Calu3 (cell line): ENCODE measurements at regions not wholly inside any gene's neighbourhood (a gene's known extent, or its start where the extent isn't known, plus 50 kb on each side); places are given as distances from the start of the nearest gene placed in this dataset.

Source experiments
- BruUV-seq: library from RNA; stranded (reverse); fragments of 400-500 nt; replicated peaks from 2 replicates; lab custom pipeline; 2021; lab: Mats Ljungman, UMichigan
- CTCF ChIA-PET: fragments of 300-600 bp; sonication (Branson Sonifier 250); formaldehyde crosslinking; loops from one replicate; lab custom pipeline; 2022; ENCODE audit warnings: antibody characterized with exemption; lab: Charles Lee
- DNase-seq: peaks from one replicate; pipeline ENCODE4 v3.0.0; 2022
- H3K27ac Mint-ChIP-seq: one replicate; pipeline ENCODE4 v1.8.0; 2022; ENCODE audit warnings: mixed read lengths; ENCODE audit not compliant: unreplicated experiment
- H3K27me3 Mint-ChIP-seq: one replicate; pipeline ENCODE4 v1.8.0; 2022; ENCODE audit warnings: mixed read lengths; ENCODE audit not compliant: unreplicated experiment
- H3K36me3 Mint-ChIP-seq: one replicate; pipeline ENCODE4 v1.8.0; 2022; ENCODE audit warnings: mild to moderate bottlenecking, moderate library complexity, mixed read lengths; ENCODE audit not compliant: insufficient read depth, unreplicated experiment
- H3K4me1 Mint-ChIP-seq: one replicate; pipeline ENCODE4 v1.8.0; 2022; ENCODE audit warnings: mild to moderate bottlenecking, low read depth, mixed read lengths; ENCODE audit not compliant: unreplicated experiment
- H3K4me3 Mint-ChIP-seq: one replicate; pipeline ENCODE4 v1.8.0; 2022; ENCODE audit warnings: mild to moderate bottlenecking, low read depth, moderate library complexity, mixed read lengths; ENCODE audit not compliant: unreplicated experiment
- H3K9me3 Mint-ChIP-seq: one replicate; pipeline ENCODE4 v1.8.0; 2022; ENCODE audit warnings: low read depth, mixed read lengths; ENCODE audit not compliant: unreplicated experiment
- CTCF ChIP-seq: fragments of 200-600 bp; IDR thresholded peaks from one replicate; pipeline ENCODE4 v1.8.0; 2022; ENCODE audit warnings: antibody characterized with exemption; ENCODE audit not compliant: unreplicated experiment
- intact Hi-C: fragments of 100-400 bp; cut with micrococcal nuclease; formaldehyde crosslinking; loops from one replicate; pipeline ENCODE4 v1.10.0; 2022; ENCODE audit not compliant: unreplicated experiment

- no peaks in the 10 kb centered on the region for H3K27me3 Mint-ChIP-seq
- no peaks in the 10 kb centered on the region for H3K9me3 Mint-ChIP-seq
- CTCF ChIA-PET = no interaction called here
- no TSS peak for BruUV-seq
- no peaks in the 10 kb centered on the region for H3K4me1 Mint-ChIP-seq
- no peak for TF ChIP-seq CTCF
- DNase-seq = no peak
- H3K27ac Mint-ChIP-seq = no peak overlapping the region
- H3K4me3 Mint-ChIP-seq = no peak overlapping the region
- no peaks in the 10 kb centered on the region for H3K36me3 Mint-ChIP-seq
- intact Hi-C loops = no loop called here
These were observed 210.5 kb upstream of the RSPO3 start for GRCh38 chr6:126907996-126908395.

GRCh38 chr6:126909493-126909892 lies 209.0 kb upstream of the RSPO3 start:
- H3K4me3 Mint-ChIP-seq = no peak overlapping the region
- H3K4me1 Mint-ChIP-seq = no peaks in the 10 kb centered on the region
- no peak for DNase-seq
- H3K27me3 Mint-ChIP-seq = no peaks in the 10 kb centered on the region
- H3K9me3 Mint-ChIP-seq = no peaks in the 10 kb centered on the region
- BruUV-seq = no TSS peak
- CTCF ChIA-PET = no interaction called here
- intact Hi-C loops = no loop called here
- TF ChIP-seq CTCF = no peak
- no peaks in the 10 kb centered on the region for H3K36me3 Mint-ChIP-seq
- H3K27ac Mint-ChIP-seq = no peak overlapping the region

GRCh38 chr6:126913651-126914050 lies 204.8 kb upstream of the RSPO3 start:
- Mint-ChIP-seq H3K9me3 (no peaks in the 10 kb centered on the region), H3K4me1 (no peaks in the 10 kb centered on the region), H3K27me3 (no peaks in the 10 kb centered on the region), H3K4me3 (no peak overlapping the region), H3K27ac (no peak overlapping the region), H3K36me3 (no peaks in the 10 kb centered on the region)
- TF ChIP-seq CTCF = no peak
- DNase-seq = no peak
- CTCF ChIA-PET = no interaction called here
- no TSS peak for BruUV-seq
- intact Hi-C loops = no loop called here

GRCh38 chr6:126914172-126914571 lies 204.3 kb upstream of the RSPO3 start:
- no peaks in the 10 kb centered on the region for H3K4me1 Mint-ChIP-seq
- H3K4me3 Mint-ChIP-seq = no peak overlapping the region
- no TSS peak for BruUV-seq
- H3K36me3 Mint-ChIP-seq = no peaks in the 10 kb centered on the region
- TF ChIP-seq CTCF = no peak
- CTCF ChIA-PET = no interaction called here
- H3K27ac Mint-ChIP-seq = no peak overlapping the region
- DNase-seq = no peak
- no peaks in the 10 kb centered on the region for H3K9me3 Mint-ChIP-seq
- intact Hi-C loops = no loop called here
- no peaks in the 10 kb centered on the region for H3K27me3 Mint-ChIP-seq
